Glomerular visceral epithelial cell (primary cell): ENCODE measurements at regions not wholly inside any gene's neighbourhood (a gene's known extent, or its start where the extent isn't known, plus 50 kb on each side); places are given as distances from the start of the nearest gene placed in this dataset.
"Not testable (repeated sequence)": the region's sequence is repeated elsewhere in the genome, so short reads cannot be mapped to it uniquely, and the experiment has no call there.

ENCODE experiments used
- DNase-seq: peaks from one replicate; pipeline ENCODE4 v3.0.0-alpha.2; 2016; ENCODE audit errors: extremely low spot score

GRCh38 chr9:97179616-97180015 is 127.8 kb upstream of the CCDC180 start:
- no peak for DNase-seq

- no peak for DNase-seq
Measured at GRCh38 chr9:97176206-97176605, 131.3 kb upstream of the CCDC180 start.

GRCh38 chr9:97168174-97168573 is 129.2 kb upstream of the CTSV start:
- not testable (repeated sequence) for DNase-seq

- not testable (repeated sequence) for DNase-seq
Measured at GRCh38 chr9:97166496-97167138, 127.7 kb upstream of the CTSV start.

- DNase-seq = no peak
Measured at GRCh38 chr9:97160255-97160654, 121.3 kb upstream of the CTSV start.

- not testable (repeated sequence) for DNase-seq
Measured at GRCh38 chr9:97158722-97159121, 119.8 kb upstream of the CTSV start.

GRCh38 chr9:97155441-97155840 is 116.5 kb upstream of the CTSV start:
- not testable (repeated sequence) for DNase-seq

- no peak for DNase-seq
Measured at GRCh38 chr9:97153967-97154366, 115.0 kb upstream of the CTSV start.

- not testable (repeated sequence) for DNase-seq
Measured at GRCh38 chr9:97153160-97153559, 114.2 kb upstream of the CTSV start.

- not testable (repeated sequence) for DNase-seq
Measured at GRCh38 chr9:97150471-97150870, 111.5 kb upstream of the CTSV start.

- not testable (repeated sequence) for DNase-seq
Measured at GRCh38 chr9:97148428-97148827, 109.5 kb upstream of the CTSV start.

- DNase-seq = peak; percentile 14
Measured at GRCh38 chr9:97145680-97146079, 106.7 kb upstream of the CTSV start.

GRCh38 chr9:97140566-97140965 is 101.6 kb upstream of the CTSV start:
- no peak for DNase-seq

- DNase-seq = no peak
Measured at GRCh38 chr9:97136421-97136820, 97.5 kb upstream of the CTSV start.

- not testable (repeated sequence) for DNase-seq
Measured at GRCh38 chr9:97133966-97134365, 95.0 kb upstream of the CTSV start.

- DNase-seq = no peak
Measured at GRCh38 chr9:97132865-97133264, 93.9 kb upstream of the CTSV start.

- DNase-seq = not testable (repeated sequence)
Measured at GRCh38 chr9:97130864-97131263, 91.9 kb upstream of the CTSV start.

GRCh38 chr9:97130387-97130786 is 91.4 kb upstream of the CTSV start:
- not testable (repeated sequence) for DNase-seq

GRCh38 chr9:97128919-97129318 is 90.0 kb upstream of the CTSV start:
- DNase-seq = no peak

GRCh38 chr9:97124256-97124655 is 85.3 kb upstream of the CTSV start:
- no peak for DNase-seq

- DNase-seq = no peak
Measured at GRCh38 chr9:97110696-97111095, 71.8 kb upstream of the CTSV start.

GRCh38 chr9:97109194-97109811 is 70.4 kb upstream of the CTSV start:
- DNase-seq = peak; percentile 54

GRCh38 chr9:97105220-97105619 is 66.3 kb upstream of the CTSV start:
- DNase-seq = peak; percentile 51
